ENCODE measurements at regions not wholly inside any gene's neighbourhood (a gene's known extent, or its start where the extent isn't known, plus 50 kb on each side); places are given as distances from the start of the nearest gene placed in this dataset.

- 67% methylated on average over 1 of the region's 1 CpG for WGBS (ENCODE audit: low lambda C conversion rate)
- H3K9me2 ChIP-seq, result no peaks in the 10 kb centered on the region
These were observed 248.4 kb upstream of the JARID2 start for GRCh38 chr6:14997507-14997906.

More at GRCh38 chr6:14997507-14997906, 248.4 kb upstream of the JARID2 start:
- no peaks in the 10 kb centered on the region; a peak in 1 of 4 replicates for H3K4me1 ChIP-seq (ENCODE audit: control insufficient read depth in 1 of 2, insufficient read depth in 2 of 2, low read depth in 1 of 2, low read length in 1 of 2)
- no peak overlapping the region for H3K27ac ChIP-seq (ENCODE audit: low read depth in 2 of 2, low read length in 1 of 2)
- CTCF ChIA-PET, result no interaction called here
- TF ChIP-seq FOXJ3 (CRISPR knock-in tag; IDR thresholded peaks at IDR 0.05) (no peak), TAF1 (IDR thresholded peaks at IDR 0.05; ENCODE audit: borderline replicate concordance, low read depth, low read length) (no peak), RAD21 (IDR thresholded peaks at IDR 0.05; ENCODE audit: low read length) (no peak), EP300 (IDR thresholded peaks at IDR 0.05; ENCODE audit: borderline replicate concordance in 1 of 2, low read depth in 1 of 2, low read length in 1 of 2) (no peak), REST (IDR thresholded peaks at IDR 0.05; ENCODE audit: low read depth, low read length) (no peak), SMC3 (IDR thresholded peaks at IDR 0.05; ENCODE audit: low read depth, low read length) (no peak), PBX3 (IDR thresholded peaks at IDR 0.05) (no peak), IRF3 (IDR thresholded peaks at IDR 0.05; ENCODE audit: low read depth, low read length) (no peak), CHD2 (IDR thresholded peaks at IDR 0.05; ENCODE audit: low read length, partially characterized antibody) (no peak)
- H2AFZ ChIP-seq (ENCODE audit: low read depth), result no peak overlapping the region
- no peak for DNase-seq
- H3K9ac ChIP-seq, result no peak overlapping the region
- H3K27me3 ChIP-seq (ENCODE audit: insufficient read depth), result no peaks in the 10 kb centered on the region
- no peak overlapping the region for H3K4me3 ChIP-seq (ENCODE audit: low read depth in 2 of 2, low read length in 1 of 2)
- no peaks in the 10 kb centered on the region for H3F3A ChIP-seq (replicated peaks; ENCODE audit: insufficient read depth)
- no peaks in the 10 kb centered on the region for H3K79me2 ChIP-seq (ENCODE audit: insufficient read depth)
- no peaks in the 10 kb centered on the region for H3K9me3 ChIP-seq
- POLR2A ChIA-PET, result interaction anchor here (0.6 kb wide), 1 partner anchor 302 kb away, joined by 3 read pairs; no protein-coding TSS in a partner anchor
- H3K4me2 ChIP-seq, result no peak overlapping the region
- H4K20me1 ChIP-seq (ENCODE audit: insufficient read depth), result no peaks in the 10 kb centered on the region
- no peaks in the 10 kb centered on the region for H3K36me3 ChIP-seq (replicated peaks in 1 of 2; ENCODE audit: control insufficient read depth in 1 of 2, insufficient read depth in 2 of 2, low read length in 1 of 2)

Data from SK-N-SH (cell line).